H9 (cell line): ENCODE measurements at regions not wholly inside any gene's neighbourhood (a gene's known extent, or its start where the extent isn't known, plus 50 kb on each side); places are given as distances from the start of the nearest gene placed in this dataset.

ENCODE experiments used
- DNase-seq: peaks from one replicate; pipeline ENCODE4 v3.0.0-alpha.2; 2017
- H2AFZ ChIP-seq: one replicate; pipeline ENCODE4 v1.6.1; 2013; ENCODE audit warnings: mild to moderate bottlenecking, low read length, control low read depth, moderate library complexity
- H2AK5ac ChIP-seq: 2 replicates; pipeline ENCODE4 v1.6.1; 2013; ENCODE audit warnings: low read length, control low read depth, mixed read lengths; ENCODE audit not compliant: insufficient read length
- H2BK120ac ChIP-seq: one replicate; pipeline ENCODE4 v1.6.1; 2013; ENCODE audit warnings: low read depth, mild to moderate bottlenecking, low read length, control low read depth, inconsistent platforms; ENCODE audit not compliant: poor library complexity, severe bottlenecking
- H2BK12ac ChIP-seq: 2 replicates; pipeline ENCODE4 v1.6.1; 2013; ENCODE audit warnings: low read length, control low read depth, mixed read lengths, low read depth; ENCODE audit not compliant: insufficient read length
- H2BK15ac ChIP-seq: 2 replicates; pipeline ENCODE4 v1.6.1; 2013; ENCODE audit warnings: low read depth, low read length, control low read depth
- H2BK20ac ChIP-seq: one replicate; pipeline ENCODE4 v1.6.1; 2013; ENCODE audit warnings: low read depth, mild to moderate bottlenecking, low read length, control low read depth, inconsistent platforms; ENCODE audit not compliant: poor library complexity, severe bottlenecking
- H2BK5ac ChIP-seq: 2 replicates; pipeline ENCODE4 v1.6.1; 2013; ENCODE audit warnings: low read length, control low read depth, mixed read lengths; ENCODE audit not compliant: insufficient read length
- H3K14ac ChIP-seq: 2 replicates; pipeline ENCODE4 v1.6.1; 2013; ENCODE audit warnings: low read length, control low read depth; ENCODE audit not compliant: insufficient read depth
- H3K18ac ChIP-seq: 2 replicates; pipeline ENCODE4 v1.6.1; 2013; ENCODE audit warnings: low read depth, mild to moderate bottlenecking, mixed read lengths, low read length, control low read depth; ENCODE audit not compliant: insufficient read length
- H3K23ac ChIP-seq: 2 replicates; pipeline ENCODE4 v1.6.1; 2013; ENCODE audit warnings: low read length, control low read depth, mixed read lengths, low read depth; ENCODE audit not compliant: insufficient read length
- H3K23me2 ChIP-seq: 2 replicates; pipeline ENCODE4 v1.6.1; 2013; ENCODE audit warnings: low read depth, mild to moderate bottlenecking, mixed read lengths, low read length, control low read depth; ENCODE audit not compliant: insufficient read length, poor library complexity, severe bottlenecking
- H3K27ac ChIP-seq: 2 replicates; pipeline ENCODE4 v1.5.1; 2013; ENCODE audit warnings: low read length, control low read depth, mixed read lengths, low read depth; ENCODE audit not compliant: insufficient read length
- H3K27me3 ChIP-seq: 2 replicates; pipeline ENCODE4 v1.6.1; 2013; ENCODE audit warnings: low read length, control low read depth, inconsistent platforms; ENCODE audit not compliant: insufficient read depth
- H3K4ac ChIP-seq: 2 replicates; pipeline ENCODE4 v1.6.1; 2013; ENCODE audit warnings: low read depth, mild to moderate bottlenecking, control low read depth, inconsistent platforms, low read length, moderate library complexity
- H3K4me1 ChIP-seq: 2 replicates; pipeline ENCODE4 v1.6.1; 2013; ENCODE audit warnings: low read length, control low read depth, inconsistent platforms; ENCODE audit not compliant: insufficient read depth
- H3K4me2 ChIP-seq: 2 replicates; pipeline ENCODE4 v1.6.1; 2013; ENCODE audit warnings: low read length, control low read depth, mixed read lengths; ENCODE audit not compliant: insufficient read length, insufficient read depth
- H3K56ac ChIP-seq: 2 replicates; pipeline ENCODE4 v1.6.1; 2013; ENCODE audit warnings: low read depth, mild to moderate bottlenecking, mixed read lengths, low read length, control low read depth; ENCODE audit not compliant: insufficient read length
- H3K79me1 ChIP-seq: 2 replicates; pipeline ENCODE4 v1.6.1; 2013; ENCODE audit warnings: low read depth, mild to moderate bottlenecking, moderate library complexity, low read length, control low read depth, inconsistent platforms; ENCODE audit not compliant: insufficient read depth, poor library complexity, severe bottlenecking
- H3K79me2 ChIP-seq: 2 replicates; pipeline ENCODE4 v1.6.1; 2013; ENCODE audit warnings: low read length, control low read depth, inconsistent platforms; ENCODE audit not compliant: insufficient read depth
- H3K9ac ChIP-seq: 2 replicates; pipeline ENCODE4 v1.6.1; 2013; ENCODE audit warnings: low read length, control low read depth, mixed read lengths; ENCODE audit not compliant: insufficient read length; ENCODE audit errors: extremely low read depth
- H3K9me3 ChIP-seq: one replicate; pipeline ENCODE4 v1.6.1; 2013; ENCODE audit warnings: low read depth, low read length, inconsistent platforms; ENCODE audit not compliant: control insufficient read depth
- H3T11ph ChIP-seq: one replicate; pipeline ENCODE4 v1.6.1; 2013; ENCODE audit warnings: mild to moderate bottlenecking, low read length, control low read depth, inconsistent platforms
- H4K20me1 ChIP-seq: one replicate; pipeline ENCODE4 v1.6.1; 2013; ENCODE audit not compliant: control insufficient read depth, insufficient read length, insufficient read depth
- H4K5ac ChIP-seq: 2 replicates; pipeline ENCODE4 v1.6.1; 2013; ENCODE audit warnings: low read depth, mild to moderate bottlenecking, mixed read lengths, low read length, control low read depth; ENCODE audit not compliant: insufficient read length
- H4K8ac ChIP-seq: replicated peaks from 2 replicates; pipeline ENCODE4 v1.6.1; 2013; ENCODE audit warnings: low read length, control low read depth, mixed read lengths, low read depth; ENCODE audit not compliant: insufficient read length
- H4K91ac ChIP-seq: 2 replicates; pipeline ENCODE4 v1.6.1; 2013; ENCODE audit warnings: low read depth, mild to moderate bottlenecking, moderate library complexity, mixed read lengths, low read length, control low read depth; ENCODE audit not compliant: insufficient read length
- H3K27ac Mint-ChIP-seq, 3 experiments: 2 replicates in 2 of 3; 3 replicates in 1 of 3; pipeline ENCODE4 v1.8.0; 2020 to 2021; ENCODE audit warnings: mixed read lengths in 3 of 3, mild to moderate bottlenecking in 1 of 3, moderate library complexity in 1 of 3
- H3K27me3 Mint-ChIP-seq: 2 replicates; pipeline ENCODE4 v1.8.0; 2021; ENCODE audit warnings: low read depth, mild to moderate bottlenecking, moderate library complexity, mixed read lengths
- H3K36me3 Mint-ChIP-seq, 3 experiments: 2 replicates in 2 of 3; 3 replicates in 1 of 3; pipeline ENCODE4 v1.8.0; 2020 to 2021; ENCODE audit warnings: low read depth in 3 of 3, mixed read lengths in 3 of 3; ENCODE audit not compliant: insufficient read depth in 1 of 3
- H3K4me1 Mint-ChIP-seq, 2 experiments: 2 replicates each; pipeline ENCODE4 v1.8.0; 2020; ENCODE audit warnings: mixed read lengths in 2 of 2
- H3K4me3 Mint-ChIP-seq, 2 experiments: 2 replicates in 1 of 2; 3 replicates in 1 of 2; pipeline ENCODE4 v1.8.0; 2020 to 2021; ENCODE audit warnings: mild to moderate bottlenecking in 2 of 2, mixed read lengths in 2 of 2, moderate library complexity in 1 of 2
- H3K9me3 Mint-ChIP-seq, 2 experiments: 2 replicates in 1 of 2; 3 replicates in 1 of 2; pipeline ENCODE4 v1.8.0; 2020; ENCODE audit warnings: mild to moderate bottlenecking in 2 of 2, mixed read lengths in 2 of 2, moderate library complexity in 1 of 2
- WGBS: extraction: QIAGEN DNeasy Blood & Tissue Kit; methylation state at CpG from one replicate; pipeline ENCODE4 v1.1.7; 2013; ENCODE audit warnings: missing lambda C conversion rate, low lambda C conversion rate, mixed read lengths; ENCODE audit not compliant: insufficient read length; ENCODE audit errors: extremely low coverage; 5-methylcytosine and 5-hydroxymethylcytosine counted together
- TF ChIP-seq, protein P1 (sequence below): fragments of 200-600 bp; sonication (generic); conservative IDR thresholded peaks from 3 replicates; pipeline ENCODE4 v1.8.0; 2021; ENCODE audit warnings: antibody characterized with exemption, mild to moderate bottlenecking

DNA sequence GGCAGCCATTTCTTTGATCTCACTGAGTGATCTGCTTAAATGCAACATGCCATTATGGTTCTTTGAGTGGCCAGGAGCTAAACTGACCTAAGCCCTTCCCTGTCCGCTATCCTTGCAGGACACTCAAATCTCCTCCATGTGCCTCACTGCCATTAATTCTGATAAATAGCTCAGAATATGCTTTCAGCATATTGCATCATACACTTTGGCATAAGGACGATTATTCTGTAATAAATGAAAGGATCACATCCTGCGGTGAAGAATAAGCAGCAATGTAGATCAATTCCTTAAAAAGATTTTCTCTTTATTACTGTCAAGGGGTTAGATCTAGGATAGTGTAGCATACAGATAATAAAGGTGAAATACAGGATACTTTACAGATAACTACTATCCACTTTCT lies 231.8 kb upstream of the CTBP2 start:
- Histone ChIP-seq H2BK20ac (no peak overlapping the region), H2BK120ac (no peak overlapping the region), H2AK5ac (no peak overlapping the region), H3K79me1 (no peaks in the 10 kb centered on the region), H4K8ac (no peak overlapping the region), H3K23ac (no peak overlapping the region), H3K4me1 (no peaks in the 10 kb centered on the region), H3K18ac (no peak overlapping the region), H4K20me1 (no peaks in the 10 kb centered on the region), H3T11ph (no peak overlapping the region), H3K56ac (no peak overlapping the region), H3K9me3 (no peaks in the 10 kb centered on the region), H3K9ac (no peak overlapping the region), H3K79me2 (no peaks in the 10 kb centered on the region), H4K91ac (no peak overlapping the region), H3K4me2 (no peak overlapping the region), H3K27ac (no peak overlapping the region), H2BK15ac (no peak overlapping the region), H4K5ac (no peak overlapping the region), H2BK5ac (no peak overlapping the region), H3K4ac (no peak overlapping the region), H3K14ac (no peak overlapping the region), H3K23me2 (no peaks in the 10 kb centered on the region), H2BK12ac (no peak overlapping the region), H3K27me3 (no peaks in the 10 kb centered on the region), H2AFZ (no peak overlapping the region)
- H3K36me3 Mint-ChIP-seq = peaks cover 0 to 19% (median 0%) of the 10 kb centered on the region in 3 experiments; a peak in 3 of 7 replicates
- H3K4me1 Mint-ChIP-seq = no peaks in the 10 kb centered on the region
- H3K9me3 Mint-ChIP-seq = peaks cover 19 to 21% of the 10 kb centered on the region in 2 experiments
- TF ChIP-seq, protein P1, sequence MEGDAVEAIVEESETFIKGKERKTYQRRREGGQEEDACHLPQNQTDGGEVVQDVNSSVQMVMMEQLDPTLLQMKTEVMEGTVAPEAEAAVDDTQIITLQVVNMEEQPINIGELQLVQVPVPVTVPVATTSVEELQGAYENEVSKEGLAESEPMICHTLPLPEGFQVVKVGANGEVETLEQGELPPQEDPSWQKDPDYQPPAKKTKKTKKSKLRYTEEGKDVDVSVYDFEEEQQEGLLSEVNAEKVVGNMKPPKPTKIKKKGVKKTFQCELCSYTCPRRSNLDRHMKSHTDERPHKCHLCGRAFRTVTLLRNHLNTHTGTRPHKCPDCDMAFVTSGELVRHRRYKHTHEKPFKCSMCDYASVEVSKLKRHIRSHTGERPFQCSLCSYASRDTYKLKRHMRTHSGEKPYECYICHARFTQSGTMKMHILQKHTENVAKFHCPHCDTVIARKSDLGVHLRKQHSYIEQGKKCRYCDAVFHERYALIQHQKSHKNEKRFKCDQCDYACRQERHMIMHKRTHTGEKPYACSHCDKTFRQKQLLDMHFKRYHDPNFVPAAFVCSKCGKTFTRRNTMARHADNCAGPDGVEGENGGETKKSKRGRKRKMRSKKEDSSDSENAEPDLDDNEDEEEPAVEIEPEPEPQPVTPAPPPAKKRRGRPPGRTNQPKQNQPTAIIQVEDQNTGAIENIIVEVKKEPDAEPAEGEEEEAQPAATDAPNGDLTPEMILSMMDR = no peak
- no peak overlapping the region for H3K4me3 Mint-ChIP-seq
- no peak for DNase-seq
- no CpG with 5 or more reads among the region's 3 CpGs for WGBS
- no peaks in the 10 kb centered on the region; the same call in none of the 2 replicates for H3K27me3 Mint-ChIP-seq
- no peak overlapping the region for H3K27ac Mint-ChIP-seq
